ENCODE measurements at regions not wholly inside any gene's neighbourhood (a gene's known extent, or its start where the extent isn't known, plus 50 kb on each side); places are given as distances from the start of the nearest gene placed in this dataset.
"Not testable (repeated sequence)": the region's sequence is repeated elsewhere in the genome, so short reads cannot be mapped to it uniquely, and the experiment has no call there.

DNA sequence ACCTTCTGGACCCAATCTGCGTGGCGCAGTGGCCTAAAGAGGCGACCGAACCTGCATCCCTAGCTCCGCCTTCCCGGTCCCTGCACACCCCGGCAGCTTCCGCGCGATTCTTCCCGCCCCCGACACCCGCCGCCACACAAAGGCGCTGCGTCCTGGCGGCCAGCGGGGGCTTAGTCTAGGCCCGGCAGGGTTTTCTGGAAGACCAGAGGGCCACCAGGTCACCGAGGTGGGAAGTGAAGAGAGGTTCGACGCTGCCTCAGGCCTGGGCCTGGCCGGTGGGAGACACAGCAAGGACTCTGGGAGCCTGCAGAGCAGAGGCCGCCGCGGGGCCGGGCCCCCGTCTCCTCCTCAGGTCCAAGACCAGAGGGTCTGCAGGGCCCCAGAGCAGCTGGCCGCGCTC lies 154.9 kb downstream of the OR2B2 start:
- no peak for DNase-seq
- in situ Hi-C loops (cut with MboI; ENCODE audit: low pct_unique_long_range_greater_than_20kb, low sequenced_read_pairs), result no loop called here

DNA sequence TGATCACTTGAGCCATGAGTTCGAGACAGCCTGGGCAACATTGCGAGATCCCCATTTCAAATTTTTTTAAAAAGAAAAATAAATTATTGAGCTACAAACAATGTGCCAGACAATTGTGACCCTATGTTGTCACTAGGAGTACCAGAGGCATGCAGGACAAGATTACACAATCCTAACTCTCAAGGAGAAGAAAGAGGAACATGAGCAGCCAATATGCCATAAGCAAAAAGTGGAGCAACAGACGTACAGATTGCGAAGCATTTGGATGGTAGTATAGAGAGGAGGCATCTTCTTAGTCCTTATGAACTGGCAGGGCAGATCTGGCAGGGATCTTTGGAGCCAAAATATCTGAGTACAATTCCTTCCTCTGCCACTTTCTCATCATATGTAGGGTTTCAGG lies 156.4 kb downstream of the OR2B2 start:
- in situ Hi-C loops (cut with MboI; ENCODE audit: low pct_unique_long_range_greater_than_20kb, low sequenced_read_pairs), result no loop called here
- peak; percentile 64 for DNase-seq

DNA sequence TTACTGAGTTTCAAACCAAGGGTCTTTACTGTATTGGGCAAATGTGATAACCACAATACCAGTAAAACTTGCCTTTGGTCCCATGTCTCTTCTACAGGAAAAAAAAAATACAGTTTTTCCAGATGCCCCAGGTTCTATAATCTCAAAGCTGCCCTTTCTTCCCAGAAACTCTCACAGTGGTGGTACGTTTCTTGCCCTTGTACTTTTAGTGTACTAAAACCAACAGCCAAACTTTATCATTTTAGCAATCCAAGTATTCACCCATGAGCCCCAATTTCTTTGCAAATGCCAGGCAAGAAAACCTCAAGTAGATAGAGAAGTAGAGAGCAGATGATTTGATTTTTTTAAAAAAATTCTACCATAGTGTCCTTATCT lies 157.8 kb downstream of the OR2B2 start:
- no peak for DNase-seq
- in situ Hi-C loops (cut with MboI; ENCODE audit: low pct_unique_long_range_greater_than_20kb, low sequenced_read_pairs), result no loop called here

DNA sequence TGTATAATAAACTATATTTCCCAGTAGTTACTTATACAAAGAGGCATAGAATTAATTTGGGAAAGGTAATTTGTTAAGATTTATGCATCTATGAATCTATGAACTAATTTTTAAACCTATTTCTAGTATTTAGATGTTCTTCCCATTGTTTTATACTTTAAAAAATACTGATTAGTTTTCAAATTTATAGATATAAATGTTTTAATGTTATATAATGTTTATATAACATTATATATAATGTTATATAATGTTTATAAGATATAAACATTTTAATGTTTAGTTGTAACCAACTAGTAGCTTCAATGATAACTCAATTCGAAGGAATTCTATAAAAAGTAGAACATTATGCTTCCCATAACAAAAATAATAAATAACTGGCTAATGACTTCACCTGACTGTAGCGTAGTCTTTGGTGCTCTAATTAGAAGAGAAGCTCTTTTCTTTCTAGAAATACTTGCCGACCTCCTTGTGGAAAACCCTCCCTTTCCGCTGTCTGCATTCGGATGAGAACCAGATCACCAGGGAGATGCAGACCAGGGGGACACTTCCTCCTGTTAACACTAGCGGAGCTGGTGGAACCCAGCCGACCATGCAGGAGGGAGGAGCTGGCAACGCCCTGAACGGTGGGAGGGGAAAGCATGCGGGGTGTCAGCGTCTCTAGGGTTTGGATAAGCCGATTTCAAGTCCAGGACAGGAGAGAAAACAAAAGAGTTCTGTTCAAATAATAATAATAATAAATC lies 158.4 kb downstream of the OR2B2 start:
- in situ Hi-C loops (cut with MboI; ENCODE audit: low pct_unique_long_range_greater_than_20kb, low sequenced_read_pairs), result no loop called here
- DNase-seq, result peak; percentile 93

DNA sequence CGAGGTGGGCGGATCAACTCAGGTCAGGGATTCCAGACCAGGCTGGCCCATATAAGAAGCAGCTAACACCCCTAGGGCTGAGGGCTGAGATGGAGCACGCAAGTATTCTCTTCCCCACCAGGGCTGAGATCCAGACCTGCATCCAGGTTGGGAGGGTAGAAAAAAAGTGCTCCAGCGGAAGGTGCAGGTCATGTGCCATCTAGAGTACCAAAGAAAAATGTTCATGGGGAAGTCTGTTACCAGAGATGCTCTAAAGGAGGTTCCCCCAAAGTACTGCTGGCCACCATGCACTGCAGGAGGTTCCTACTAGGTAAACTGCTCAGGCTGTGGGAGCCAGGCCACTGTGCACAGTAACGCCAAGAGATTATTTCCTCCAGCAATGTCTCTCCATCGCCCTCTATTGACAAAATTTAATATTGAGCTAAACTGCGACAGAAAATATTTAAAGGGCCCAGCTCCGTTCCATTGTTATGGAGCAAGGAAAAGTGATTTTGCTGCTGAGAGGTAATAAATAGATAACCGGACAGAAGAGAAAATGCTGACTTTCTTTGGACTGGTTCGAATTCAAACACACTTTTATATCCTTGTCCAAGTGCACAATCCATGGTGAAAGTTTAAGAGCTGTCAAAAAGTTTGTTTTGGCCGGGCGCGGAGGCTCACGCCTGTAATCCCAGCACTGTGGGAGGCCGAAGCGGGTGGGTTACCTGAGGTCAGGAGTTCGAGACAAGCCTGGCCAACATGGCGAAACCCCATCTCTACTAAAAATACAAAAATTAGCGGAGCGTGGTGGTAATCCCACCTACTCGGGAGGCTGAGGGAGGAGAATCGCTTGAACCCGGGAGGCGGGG lies 159.9 kb downstream of the OR2B2 start:
- DNase-seq, result peak; percentile 97
- in situ Hi-C loops (cut with MboI; ENCODE audit: low pct_unique_long_range_greater_than_20kb, low sequenced_read_pairs), result no loop called here

DNA sequence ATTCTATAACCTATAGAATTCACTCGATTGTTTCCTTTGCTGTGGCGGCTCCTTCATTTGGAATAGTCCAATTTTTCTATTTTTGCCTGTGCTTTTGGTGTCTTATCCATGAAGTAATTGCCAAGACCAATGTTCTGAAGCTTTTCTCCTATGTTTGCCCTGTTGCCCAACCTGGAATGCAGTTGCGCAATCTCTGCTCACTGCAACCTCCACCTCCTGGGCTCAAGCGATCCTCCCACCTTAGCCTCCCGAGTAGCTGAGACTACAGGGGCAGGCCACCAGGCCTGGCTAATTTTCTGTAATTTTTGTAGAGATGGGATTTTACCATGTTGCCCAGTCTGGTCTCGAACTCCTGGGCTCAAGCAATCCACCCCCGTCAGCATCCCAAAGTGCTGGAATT lies 163.5 kb downstream of the OR2B2 start:
- in situ Hi-C loops (cut with MboI; ENCODE audit: low pct_unique_long_range_greater_than_20kb, low sequenced_read_pairs), result no loop called here
- no peak for DNase-seq

DNA sequence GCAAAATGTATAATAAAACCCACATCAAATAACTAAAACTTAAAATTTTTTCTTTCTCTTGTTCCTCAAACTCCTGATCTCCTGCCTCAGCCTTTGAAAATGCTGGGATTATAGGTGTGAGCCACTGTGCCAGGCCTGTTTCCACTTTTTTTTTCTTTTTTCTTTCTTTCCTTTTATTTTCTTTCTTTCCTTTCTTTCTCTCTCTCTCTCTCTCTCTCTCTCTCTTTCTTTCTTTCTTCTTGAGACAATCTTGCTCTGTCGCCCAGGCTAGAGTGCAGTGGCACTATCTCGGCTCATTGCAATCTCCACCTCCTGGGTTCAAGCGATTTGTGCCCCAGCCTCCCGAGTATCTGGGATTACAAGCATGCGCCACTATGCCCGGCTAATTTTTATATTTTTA lies 164.6 kb downstream of the OR2B2 start:
- no peak for DNase-seq
- in situ Hi-C loops (cut with MboI; ENCODE audit: low pct_unique_long_range_greater_than_20kb, low sequenced_read_pairs), result no loop called here

DNA sequence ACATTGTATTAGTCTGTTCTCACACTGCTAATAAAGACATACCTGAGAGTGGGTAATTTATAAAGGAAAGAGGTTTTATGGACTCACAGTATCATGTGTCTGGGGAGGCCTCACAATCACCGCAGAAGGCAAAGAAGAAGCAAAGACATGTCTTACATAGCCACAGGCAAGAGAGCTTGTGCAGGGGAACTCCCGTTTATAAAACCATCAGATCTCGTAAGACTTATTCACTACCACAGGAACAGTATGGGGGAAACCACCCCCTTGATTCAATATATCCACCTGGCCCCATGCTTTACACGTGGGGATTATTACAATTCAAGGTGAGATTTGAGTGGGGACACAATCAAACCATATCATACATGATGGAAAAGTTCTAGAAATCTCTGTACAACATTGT lies 165.3 kb downstream of the OR2B2 start:
- in situ Hi-C loops (cut with MboI; ENCODE audit: low pct_unique_long_range_greater_than_20kb, low sequenced_read_pairs); DNase-seq: not testable (repeated sequence)

DNA sequence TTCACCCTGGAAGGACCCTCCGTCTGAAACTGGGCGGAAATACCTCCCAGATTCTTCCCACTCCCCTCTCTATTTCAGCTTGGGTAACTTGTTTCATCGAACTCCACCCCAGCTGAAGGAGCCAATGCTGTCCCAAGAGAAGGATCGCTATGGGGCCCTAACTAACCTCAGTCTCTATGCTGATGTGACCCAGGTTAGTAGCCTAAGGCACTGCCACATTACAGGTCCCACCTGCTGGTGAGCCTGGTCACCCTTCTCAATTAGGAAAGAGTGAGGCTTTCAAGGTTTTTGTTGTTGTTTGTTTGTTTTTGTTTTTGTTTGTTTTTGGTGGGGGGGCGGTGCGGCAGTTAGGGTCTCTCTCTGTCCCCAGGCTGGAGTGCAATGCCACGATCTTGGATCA lies 168.4 kb downstream of the OR2B2 start:
- no peak for DNase-seq
- in situ Hi-C loops (cut with MboI; ENCODE audit: low pct_unique_long_range_greater_than_20kb, low sequenced_read_pairs), result no loop called here

DNA sequence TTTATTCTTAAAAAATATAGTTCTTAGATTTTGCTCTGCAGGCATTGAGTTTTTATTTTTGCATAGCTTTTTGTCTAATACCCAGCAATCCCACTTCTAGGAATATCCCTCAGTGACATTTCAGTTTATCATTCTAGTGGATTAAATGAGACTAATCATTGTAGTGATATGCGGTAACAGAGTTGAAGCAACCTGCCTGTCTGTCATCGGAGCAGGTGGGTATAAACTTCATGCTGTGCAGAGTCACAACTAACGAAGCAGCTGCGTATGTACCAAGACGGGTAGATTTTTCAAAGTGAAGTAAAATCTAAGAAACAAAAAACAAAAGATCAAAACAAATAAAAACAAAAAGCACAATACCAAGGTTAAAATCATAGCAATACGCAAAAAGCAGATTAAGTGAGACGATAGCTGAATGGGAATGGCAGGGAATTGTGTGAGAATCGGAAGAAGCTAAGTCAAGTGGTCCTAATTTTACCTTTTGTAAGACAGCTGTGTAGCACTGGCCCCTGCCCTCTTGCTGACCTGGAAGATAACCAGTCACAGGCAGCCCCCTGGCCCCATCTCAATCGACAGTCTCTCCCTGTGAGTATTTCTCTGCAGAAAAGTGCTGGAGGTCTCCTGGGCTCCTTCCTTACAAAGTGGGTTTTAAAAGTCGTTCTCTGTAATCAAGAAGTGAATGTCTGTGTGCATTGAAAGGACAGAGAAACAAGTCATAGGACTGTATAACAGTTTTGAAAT lies 169.2 kb downstream of the OR2B2 start:
- in situ Hi-C loops (cut with MboI; ENCODE audit: low pct_unique_long_range_greater_than_20kb, low sequenced_read_pairs), result no loop called here
- no peak for DNase-seq

DNA sequence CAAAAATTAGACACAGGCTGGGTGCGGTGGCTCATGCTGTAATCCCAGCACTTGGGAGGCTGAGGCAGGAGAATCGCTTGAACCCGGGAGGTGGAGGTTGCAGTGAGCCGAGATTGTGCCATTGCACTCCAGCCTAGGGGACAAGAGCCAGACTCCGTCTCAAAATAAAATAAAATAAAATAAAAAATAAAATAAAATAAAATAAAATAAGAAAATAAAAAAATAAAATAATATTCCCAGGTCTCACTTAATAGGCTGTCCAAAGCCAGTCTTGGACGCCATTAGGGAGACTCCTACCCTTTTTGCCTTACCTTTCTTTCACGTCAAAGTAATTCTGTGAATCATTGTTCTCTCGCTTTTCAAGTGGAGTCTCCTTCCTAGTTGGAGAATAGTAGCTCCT lies 172.3 kb downstream of the OR2B2 start:
- in situ Hi-C loops (cut with MboI; ENCODE audit: low pct_unique_long_range_greater_than_20kb, low sequenced_read_pairs); DNase-seq: not testable (repeated sequence)

DNA sequence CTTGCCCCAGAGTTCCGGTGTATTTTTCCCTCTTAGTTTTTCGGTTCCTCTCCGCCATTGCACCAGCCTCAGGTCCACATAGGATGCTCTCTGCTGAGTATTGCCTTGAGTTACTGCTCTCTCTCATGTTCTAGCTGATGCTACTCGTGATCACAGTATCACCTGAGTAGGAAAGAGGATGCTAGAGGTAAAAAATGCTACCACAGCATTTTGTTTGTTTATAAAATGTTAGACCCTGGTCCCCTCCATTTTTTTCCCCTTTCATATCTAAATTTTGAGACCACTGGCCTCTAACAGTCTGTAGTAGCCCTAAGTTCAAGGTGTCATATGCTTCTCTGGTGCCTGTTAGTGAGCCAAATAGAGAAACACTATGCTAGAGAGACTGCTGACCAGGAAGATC lies 175.5 kb downstream of the OR2B2 start:
- DNase-seq, result no peak
- in situ Hi-C loops (cut with MboI; ENCODE audit: low pct_unique_long_range_greater_than_20kb, low sequenced_read_pairs), result no loop called here

DNA sequence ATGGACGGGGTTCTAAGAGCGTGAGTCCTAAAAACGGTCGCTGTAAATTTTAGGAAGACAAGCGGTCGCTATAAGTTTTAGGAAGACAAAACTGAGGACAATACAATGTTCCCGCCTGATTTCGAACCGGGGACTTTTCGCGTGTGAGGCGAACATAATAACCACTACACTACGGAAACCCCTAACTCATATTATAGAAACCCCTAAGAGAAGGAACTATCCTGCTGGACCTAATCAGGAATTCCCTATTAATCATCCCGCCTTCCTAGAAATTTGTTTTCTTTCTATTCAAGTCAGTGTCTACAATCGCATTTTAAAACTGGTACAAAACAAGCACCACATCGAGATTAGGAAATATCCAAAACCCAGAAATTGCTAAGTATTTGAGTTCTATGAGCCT lies 183.8 kb downstream of the OR2B2 start:
- in situ Hi-C loops (cut with MboI; ENCODE audit: low pct_unique_long_range_greater_than_20kb, low sequenced_read_pairs), result no loop called here
- no peak for DNase-seq

DNA sequence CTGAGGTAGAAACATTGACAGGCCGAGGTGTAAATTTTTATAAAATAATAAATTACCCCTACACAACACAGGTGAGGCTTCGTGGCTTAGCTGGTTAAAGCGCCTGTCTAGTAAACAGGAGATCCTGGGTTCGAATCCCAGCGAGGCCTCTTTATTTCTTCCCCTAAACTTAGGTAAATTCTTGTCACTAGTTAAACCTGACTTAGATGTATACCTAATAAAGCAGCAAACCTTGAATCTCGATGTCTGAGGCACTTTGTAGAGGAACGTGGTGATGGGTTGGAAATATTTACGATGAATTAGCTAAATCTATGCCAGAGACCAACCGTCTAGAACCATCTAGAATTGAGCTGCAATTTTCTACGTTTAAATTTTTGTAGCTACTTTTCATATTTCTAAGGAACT lies 185.6 kb downstream of the OR2B2 start:
- in situ Hi-C loops (cut with MboI; ENCODE audit: low pct_unique_long_range_greater_than_20kb, low sequenced_read_pairs), result no loop called here
- DNase-seq, result no peak

DNA sequence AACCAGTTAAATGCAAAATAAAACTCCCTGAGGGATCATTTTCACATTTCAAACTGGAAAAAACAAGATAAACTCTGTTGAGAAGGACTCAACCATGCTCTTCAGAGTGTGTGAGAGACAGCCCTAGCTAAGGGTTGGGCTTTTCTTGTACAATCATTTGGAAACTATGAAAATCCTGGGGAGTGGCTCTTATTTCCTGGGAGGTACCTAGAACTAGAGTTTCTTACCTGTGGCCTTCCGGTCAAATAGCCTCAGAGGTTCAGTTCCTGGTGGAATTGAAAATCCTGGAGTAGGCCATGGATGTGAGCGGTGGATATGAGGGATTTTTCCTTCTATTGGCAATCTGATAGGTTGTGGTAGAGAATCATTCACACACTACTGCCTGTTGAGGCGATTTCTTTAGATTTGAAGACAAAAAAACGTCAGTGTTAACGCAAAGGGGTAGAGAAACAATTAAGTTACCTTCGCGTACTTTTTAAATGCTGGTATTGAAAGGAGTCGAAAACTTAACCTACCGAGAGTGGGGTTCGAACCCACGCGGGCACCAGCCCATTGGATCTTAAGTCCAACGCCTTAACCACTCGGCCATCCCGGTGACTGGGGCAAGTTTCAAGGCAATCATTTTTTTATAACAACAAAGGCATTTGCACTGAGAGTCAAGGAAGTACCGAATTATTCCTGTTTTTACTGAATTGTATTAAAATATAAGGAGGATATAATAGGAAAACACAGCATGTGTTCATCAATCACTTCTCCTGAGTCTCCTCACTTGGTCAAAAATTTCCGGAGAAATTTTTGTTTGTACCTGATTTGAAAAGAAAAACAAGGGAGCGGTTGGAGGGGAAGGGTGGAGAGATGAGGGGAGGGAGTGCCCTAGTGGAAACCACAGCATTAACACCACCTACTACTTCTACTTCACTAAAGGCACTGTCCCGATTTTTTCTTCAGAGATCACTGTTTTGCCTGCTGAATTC lies 191.3 kb downstream of the OR2B2 start:
- DNase-seq, result no peak
- in situ Hi-C loops (cut with MboI; ENCODE audit: low pct_unique_long_range_greater_than_20kb, low sequenced_read_pairs), result no loop called here

DNA sequence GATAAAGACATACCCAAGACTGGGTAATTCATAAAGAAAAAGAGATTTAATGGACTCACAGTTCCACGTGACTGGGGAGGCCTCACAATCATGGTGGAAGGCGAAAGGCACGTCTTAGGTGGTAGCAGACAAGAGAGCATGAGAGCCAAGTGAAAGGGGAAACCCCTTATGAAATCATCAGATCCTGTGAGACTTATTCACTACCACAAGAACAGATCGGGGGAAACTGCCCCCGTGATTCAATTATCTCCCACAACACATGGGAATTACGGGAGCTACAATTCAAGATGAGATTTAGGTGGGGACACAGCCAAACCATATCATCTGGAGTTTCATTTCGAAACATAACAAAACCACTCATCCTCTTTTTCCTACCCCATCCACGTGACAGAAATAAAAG lies 193.2 kb downstream of the OR2B2 start:
- DNase-seq; in situ Hi-C loops (cut with MboI; ENCODE audit: low pct_unique_long_range_greater_than_20kb, low sequenced_read_pairs): not testable (repeated sequence)

DNA sequence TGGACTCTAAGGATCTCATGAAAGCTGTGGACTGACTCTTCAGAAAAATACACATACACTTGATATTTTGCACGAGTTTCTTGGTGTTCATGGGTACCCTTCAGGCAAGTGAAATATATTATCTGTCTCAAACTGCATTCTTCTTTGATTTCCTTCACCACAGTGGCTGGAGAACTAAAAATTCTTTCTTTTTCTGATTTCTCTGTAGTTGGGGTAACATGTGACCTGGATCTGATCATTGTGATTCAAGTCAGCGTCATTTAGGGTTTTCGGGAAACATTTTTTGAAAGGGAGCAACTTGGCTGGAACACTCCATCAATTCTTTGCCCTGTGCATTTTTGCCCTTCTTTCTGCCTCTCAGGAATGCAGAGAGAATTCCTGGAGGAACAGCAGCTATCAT lies 205.8 kb downstream of the OR2B2 start:
- no peak for DNase-seq
- in situ Hi-C loops (cut with MboI; ENCODE audit: low pct_unique_long_range_greater_than_20kb, low sequenced_read_pairs), result no loop called here

DNA sequence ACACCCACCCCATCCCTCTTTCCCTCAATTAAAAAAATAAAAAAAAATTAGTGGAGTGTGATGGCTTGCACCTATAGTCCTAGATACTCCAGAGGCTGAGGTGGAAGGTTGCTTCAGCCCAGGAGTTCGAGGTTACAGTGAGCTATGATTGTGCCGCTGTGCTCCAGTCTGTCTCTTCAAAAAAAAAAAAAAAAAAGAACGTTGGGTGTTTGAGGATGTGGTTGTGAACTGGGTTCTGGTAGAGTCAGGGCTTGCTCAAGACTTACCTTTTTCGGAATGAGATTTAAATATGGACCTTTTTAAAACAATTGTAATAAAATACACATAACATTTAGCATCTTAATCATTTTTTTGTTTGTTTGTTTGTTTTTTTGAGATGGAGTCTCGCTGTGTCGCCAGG lies 211.9 kb downstream of the OR2B2 start:
- no peak for DNase-seq
- in situ Hi-C loops (cut with MboI; ENCODE audit: low pct_unique_long_range_greater_than_20kb, low sequenced_read_pairs), result no loop called here

DNA sequence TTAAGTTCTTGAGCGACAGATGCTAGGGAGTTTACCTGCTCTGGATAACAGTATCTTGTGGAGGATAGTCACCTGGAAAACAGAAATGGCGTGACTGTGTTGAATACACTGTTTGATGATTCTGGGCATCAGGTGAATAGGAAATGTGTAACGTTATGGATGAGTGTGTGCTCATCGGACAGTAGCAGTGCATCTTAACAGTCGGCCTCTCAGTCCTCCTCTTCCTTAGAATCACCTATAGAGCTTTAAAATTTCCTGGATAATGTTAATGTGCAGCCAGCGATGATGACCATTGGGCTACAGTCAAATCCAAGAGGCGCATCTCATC lies 217.7 kb downstream of the OR2B2 start:
- in situ Hi-C loops (cut with MboI; ENCODE audit: low pct_unique_long_range_greater_than_20kb, low sequenced_read_pairs), result no loop called here
- DNase-seq, result no peak

Data from KBM-7 (cell line).